Hematopoietic multipotent progenitor cell treated with erythropoietin and hydrocortisone succinate and interleukin-3 and kit ligand, for 17 days (in vitro differentiated cells): ENCODE measurements at regions not wholly inside any gene's neighbourhood (a gene's known extent, or its start where the extent isn't known, plus 50 kb on each side); places are given as distances from the start of the nearest gene placed in this dataset.

Source experiments
- DNase-seq: peaks from one replicate; pipeline ENCODE4 v3.0.0-alpha.2; 2015; ENCODE audit warnings: low spot score

DNA sequence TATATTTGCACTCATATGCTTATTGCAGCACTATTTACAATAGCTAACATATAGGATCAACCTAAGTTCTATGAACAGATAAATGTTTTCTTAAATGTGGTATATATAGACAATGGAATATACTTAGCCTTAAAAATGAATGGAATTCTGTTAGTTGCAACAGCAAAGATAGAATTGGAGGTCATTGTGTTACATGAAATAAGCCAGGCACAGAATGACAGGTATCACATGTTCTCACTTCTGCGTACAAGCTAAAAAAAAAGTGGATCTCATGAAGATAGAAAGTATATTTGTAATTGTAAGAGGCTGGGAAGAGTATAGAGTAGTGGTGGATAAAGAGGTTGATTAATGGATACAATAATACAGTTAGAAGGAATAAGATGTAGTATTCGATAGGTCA lies 255.5 kb upstream of the SETBP1 start:
- no peak for DNase-seq

GRCh38 chr18:44437603-44438002 lies 243.1 kb upstream of the SETBP1 start:
- DNase-seq: no peak

GRCh38 chr18:44450226-44450625 lies 230.5 kb upstream of the SETBP1 start:
- DNase-seq: no peak

DNA sequence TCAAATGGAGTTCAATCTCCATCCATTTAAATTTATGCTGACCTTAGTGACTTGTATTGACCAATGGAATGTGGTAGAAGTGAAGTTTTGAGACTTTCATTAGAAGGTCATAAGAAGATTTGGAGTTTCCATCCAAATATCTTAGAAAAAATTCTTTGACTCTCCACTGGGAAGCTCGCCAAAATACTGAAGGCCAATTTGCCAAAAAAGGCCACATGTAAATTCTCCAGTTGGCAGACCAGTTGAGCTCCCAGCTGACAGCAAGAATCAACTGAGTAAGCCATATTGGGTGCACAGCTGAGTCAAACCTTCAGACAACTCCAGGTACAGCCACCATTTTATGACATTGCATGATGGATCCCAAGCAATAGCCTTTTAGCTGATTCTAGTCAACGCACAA lies 228.3 kb upstream of the SETBP1 start:
- no peak for DNase-seq

DNA sequence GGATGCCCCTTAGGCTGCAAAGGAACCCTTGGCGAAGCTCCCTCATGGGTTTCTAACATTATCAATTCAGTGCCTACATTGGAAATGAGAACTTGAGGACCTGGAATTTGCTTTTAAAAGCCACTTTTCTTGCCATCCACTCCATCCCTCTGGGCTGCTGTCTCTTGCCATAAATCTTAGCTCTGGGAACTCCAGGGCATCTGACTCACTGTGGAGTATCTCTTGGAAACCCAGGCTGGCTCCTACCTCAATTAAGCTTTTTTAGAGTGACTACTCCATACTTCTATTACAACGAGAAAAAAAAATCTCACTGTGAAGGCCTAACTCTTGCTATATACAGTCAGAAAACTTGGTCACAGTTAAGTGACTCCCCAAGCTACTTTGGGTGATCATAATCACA lies 227.2 kb upstream of the SETBP1 start:
- no peak for DNase-seq

- DNase-seq: no peak
These were observed 221.9 kb upstream of the SETBP1 start for GRCh38 chr18:44458777-44459176.

GRCh38 chr18:44464398-44465180 lies 216.1 kb upstream of the SETBP1 start:
- DNase-seq: no peak

DNA sequence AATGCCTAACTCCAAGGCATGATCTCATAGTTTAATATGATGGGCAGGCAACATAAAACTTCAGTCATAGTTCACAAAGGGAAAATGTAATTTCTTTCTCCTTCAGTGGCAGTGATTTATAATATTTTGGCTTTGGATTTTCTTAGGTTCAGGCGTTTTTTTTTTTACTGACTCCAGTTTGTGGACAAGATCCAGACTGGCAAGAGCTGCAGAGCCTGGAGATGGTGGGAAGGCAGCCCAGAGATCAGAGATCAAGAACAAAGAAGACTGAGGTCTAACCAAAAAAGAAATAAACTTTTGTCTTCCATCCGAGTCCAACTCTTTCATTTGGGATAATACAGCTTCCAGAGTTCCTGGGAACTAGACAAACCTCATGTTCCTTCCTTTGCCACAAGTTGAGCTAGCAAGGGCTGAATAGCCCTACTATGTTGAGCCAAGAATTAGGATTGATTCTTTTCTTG lies 215.3 kb upstream of the SETBP1 start:
- DNase-seq: no peak

DNA sequence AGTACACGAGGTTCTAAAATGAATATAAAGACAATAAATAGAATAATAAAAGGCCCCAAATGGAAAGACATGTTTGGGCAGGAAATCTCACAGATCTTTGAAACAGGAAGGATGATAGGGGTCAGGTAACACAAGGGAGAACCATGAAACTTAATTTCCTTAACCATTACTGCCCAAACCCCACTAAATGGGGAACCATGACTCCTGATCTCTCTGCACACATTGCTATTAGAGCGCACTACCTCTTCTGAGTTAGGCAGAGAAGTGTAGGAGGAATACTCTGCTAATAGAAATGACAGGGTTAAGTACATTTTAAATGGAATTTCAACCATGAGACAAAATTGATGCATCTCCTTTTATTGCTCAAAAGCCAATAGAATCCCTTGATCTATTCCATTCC lies 213.7 kb upstream of the SETBP1 start:
- DNase-seq: no peak

GRCh38 chr18:44467718-44468117 lies 213.0 kb upstream of the SETBP1 start:
- no peak for DNase-seq

DNA sequence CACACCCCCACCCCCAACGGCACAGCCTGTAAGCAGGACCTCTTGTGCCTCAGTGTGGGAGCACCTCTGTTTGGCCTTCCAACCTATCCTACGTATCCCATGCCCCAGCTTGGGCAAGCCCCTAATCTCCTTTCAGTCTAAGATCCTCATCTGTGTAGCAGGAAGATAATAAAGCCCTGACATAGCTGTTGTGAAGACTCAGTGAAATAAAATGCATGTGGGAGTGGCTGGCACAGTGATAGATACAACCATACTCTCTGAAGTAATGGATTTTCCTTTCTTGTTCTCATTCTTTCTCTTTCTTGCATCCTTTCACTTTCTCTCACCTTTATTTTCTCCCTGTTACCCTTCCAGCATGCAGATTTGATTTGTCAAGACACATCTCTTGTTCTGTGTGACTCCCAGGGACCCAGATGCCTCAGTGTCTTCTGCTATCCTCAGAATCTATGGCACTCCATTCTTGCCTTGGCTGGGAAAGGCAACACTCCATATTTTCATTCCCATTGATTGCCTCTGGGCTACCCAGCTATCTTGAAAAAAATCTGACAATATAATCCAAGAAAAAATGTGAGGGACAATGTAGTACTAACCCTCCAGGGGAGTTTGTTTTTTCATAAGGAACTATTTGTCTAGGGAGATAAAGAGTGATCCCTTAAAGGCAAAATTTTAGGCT lies 207.2 kb upstream of the SETBP1 start:
- no peak for DNase-seq

- DNase-seq: no peak
These were observed 206.6 kb upstream of the SETBP1 start for GRCh38 chr18:44474067-44474411.

DNA sequence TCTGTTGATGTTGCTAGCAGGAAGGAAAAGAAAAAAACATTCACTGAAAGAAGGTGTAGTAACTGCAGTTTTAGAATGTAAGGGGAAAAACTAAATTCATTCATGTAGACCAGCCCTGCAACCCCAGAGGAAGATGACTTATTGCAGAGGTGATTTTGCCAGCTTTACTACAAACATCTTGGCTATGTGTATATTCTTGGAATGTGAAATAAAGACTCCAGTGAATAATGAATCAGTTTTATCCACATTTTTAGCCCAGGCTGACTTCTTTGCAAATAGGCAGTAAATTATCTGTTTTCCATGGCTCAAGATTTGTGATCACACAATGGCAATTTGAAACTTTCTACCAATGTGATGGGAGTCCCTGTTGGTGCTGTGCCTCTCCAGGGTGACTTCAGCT lies 206.1 kb upstream of the SETBP1 start:
- DNase-seq: no peak

- no peak for DNase-seq
These were observed 197.9 kb upstream of the SETBP1 start for GRCh38 chr18:44482761-44483160.

DNA sequence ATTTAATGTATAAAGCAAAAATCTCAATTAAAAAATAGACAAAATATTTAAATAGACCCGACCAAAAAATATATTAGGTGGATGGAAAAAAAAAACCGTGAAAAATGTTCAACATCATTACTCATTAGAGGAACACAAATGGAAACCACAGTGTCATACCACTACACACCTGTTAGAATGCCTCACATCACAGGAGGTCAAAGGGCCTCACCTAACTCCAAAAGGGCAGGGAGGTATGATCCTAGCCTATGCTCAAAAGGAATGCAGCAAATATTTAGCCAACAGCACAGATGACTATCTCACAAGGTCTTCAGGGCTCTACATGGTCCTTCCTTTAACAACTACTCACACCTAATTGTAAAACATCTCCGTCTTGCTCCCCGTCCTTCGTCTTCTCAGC lies 185.5 kb upstream of the SETBP1 start:
- no peak for DNase-seq

DNA sequence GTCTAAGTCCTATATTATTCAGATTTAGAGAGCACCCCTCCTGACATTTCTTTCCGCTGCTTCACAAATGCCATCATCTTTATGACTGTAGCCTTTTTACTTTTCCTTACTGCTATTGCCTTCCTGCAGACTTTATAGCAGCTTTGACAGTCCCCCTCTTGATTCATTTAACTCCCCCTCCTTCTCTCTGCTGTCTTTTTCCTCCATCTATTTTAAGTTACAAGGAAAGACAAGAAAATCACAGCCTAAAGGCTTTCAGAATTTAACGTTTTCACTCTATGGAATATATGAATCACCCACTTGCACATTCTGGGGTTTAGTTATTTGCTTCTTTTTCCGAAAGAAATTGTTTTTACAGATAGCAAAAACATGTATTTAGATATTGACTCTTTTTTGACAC lies 183.4 kb upstream of the SETBP1 start:
- DNase-seq: no peak

DNA sequence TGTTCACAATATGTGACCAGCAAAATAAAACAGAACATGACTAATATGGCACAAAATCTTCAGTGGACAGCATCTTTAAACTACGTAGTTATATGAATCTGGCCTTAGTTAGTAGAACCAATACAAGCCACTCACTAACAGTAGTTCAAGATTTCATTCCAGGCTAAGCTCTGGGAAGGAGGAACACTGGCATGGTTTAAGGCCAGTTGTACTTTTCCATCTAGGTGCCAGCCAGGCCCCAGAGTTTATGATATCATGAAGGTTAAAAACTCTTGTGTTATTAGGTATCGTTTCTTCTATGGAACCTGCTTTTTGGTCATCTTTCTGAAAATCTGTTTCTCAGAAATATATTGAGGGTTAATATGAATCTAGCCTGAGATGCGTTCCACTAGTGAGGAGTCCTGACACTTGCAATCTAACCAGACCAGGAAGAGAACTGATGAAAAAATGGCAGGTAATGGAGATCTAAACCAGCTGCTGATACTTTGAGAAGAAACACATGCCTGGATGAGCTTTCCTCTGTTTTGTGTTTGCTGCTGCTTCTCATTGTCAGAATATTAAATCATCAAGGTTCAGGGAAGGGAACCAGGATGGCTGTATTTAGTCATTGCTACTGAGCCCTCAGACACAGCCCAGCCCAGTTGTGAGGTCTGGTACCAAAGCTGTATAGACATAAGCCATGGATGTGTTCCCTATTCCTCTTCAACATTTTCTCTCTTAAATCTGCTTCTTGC lies 182.8 kb upstream of the SETBP1 start:
- no peak for DNase-seq

- no peak for DNase-seq
These were observed 179.7 kb upstream of the SETBP1 start for GRCh38 chr18:44500808-44501610.

DNA sequence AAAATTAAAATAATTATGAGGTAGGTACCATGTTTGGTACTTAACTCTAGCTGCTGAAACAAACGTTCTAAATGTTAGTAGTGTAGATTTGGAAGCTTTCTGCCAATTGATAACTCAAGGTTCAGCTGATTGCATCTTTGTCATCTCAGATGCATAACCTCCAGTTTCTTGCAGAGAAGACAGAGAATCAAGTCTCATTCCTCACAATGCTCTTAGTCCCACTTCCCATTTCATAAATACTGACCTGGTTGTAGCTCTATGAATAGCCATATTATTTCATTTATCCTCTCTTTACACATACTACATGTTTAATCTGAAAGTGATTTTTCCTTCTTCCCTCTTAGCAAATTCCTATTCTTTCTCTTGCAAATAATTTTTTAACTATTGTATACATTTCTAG lies 178.5 kb upstream of the SETBP1 start:
- no peak for DNase-seq

GRCh38 chr18:44502790-44503189 lies 177.9 kb upstream of the SETBP1 start:
- no peak for DNase-seq

DNA sequence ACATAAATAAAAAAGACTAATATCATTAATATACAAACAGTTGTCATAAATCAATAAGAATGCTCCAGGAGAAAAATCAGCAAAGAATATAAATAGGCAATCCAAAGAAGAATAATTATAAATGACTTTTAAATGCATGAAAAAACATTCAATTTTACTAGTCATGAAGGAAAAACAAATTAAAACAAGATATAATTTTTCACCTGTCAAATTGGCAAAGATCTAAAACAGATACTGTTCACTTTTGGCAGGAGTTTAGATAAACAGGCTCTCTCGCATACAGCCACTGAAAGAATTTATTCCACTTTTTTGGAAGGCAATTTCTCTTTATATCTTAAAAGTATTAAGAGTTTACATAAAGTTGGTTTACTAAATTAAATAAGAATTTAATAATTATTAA lies 176.8 kb upstream of the SETBP1 start:
- DNase-seq: no peak

GRCh38 chr18:44507729-44508325 lies 172.9 kb upstream of the SETBP1 start:
- no peak for DNase-seq
